Astrocyte of the cerebellum (primary cell): ENCODE measurements at regions not wholly inside any gene's neighbourhood (a gene's known extent, or its start where the extent isn't known, plus 50 kb on each side); places are given as distances from the start of the nearest gene placed in this dataset.

Source experiments
- DNase-seq: peaks from one replicate; pipeline ENCODE4 v3.0.0-alpha.2; 2011; ENCODE audit warnings: low read depth
- H3K4me3 ChIP-seq: 2 replicates; pipeline ENCODE4 v1.5.1; 2011; ENCODE audit warnings: mild to moderate bottlenecking, low read depth, low read length, moderate library complexity
- CTCF ChIP-seq: IDR thresholded peaks from 2 replicates; pipeline ENCODE4 v1.5.1; 2012; ENCODE audit warnings: low read length, low read depth, moderate library complexity, mild to moderate bottlenecking; ENCODE audit errors: missing control alignments
- in situ Hi-C: cut with HindIII; loops from 2 replicates; pipeline ENCODE4 v1.10.0; 2017; ENCODE audit warnings: low sequenced_read_pairs

- peak; percentile 55 for DNase-seq
- peak overlapping the region; percentile 41 for H3K4me3 ChIP-seq
- in situ Hi-C loops = no loop called here
- no peak for TF ChIP-seq CTCF
Observed at GRCh38 chr13:106349080-106349931, 186.2 kb downstream of the EFNB2 start.

GRCh38 chr13:106348075-106348840 lies 187.2 kb downstream of the EFNB2 start:
- H3K4me3 ChIP-seq = no peak overlapping the region
- no peak for TF ChIP-seq CTCF
- in situ Hi-C loops = no loop called here
- DNase-seq = peak; percentile 33

- in situ Hi-C loops = no loop called here
- no peak for DNase-seq
- TF ChIP-seq CTCF = no peak
- H3K4me3 ChIP-seq = no peak overlapping the region
Observed at GRCh38 chr13:106344342-106344741, 191.1 kb downstream of the EFNB2 start.

GRCh38 chr13:106343836-106344235 lies 191.6 kb downstream of the EFNB2 start:
- no peak for TF ChIP-seq CTCF
- no peak for DNase-seq
- no peak overlapping the region for H3K4me3 ChIP-seq
- in situ Hi-C loops = no loop called here

GRCh38 chr13:106340249-106340648 lies 195.2 kb downstream of the EFNB2 start:
- DNase-seq = no peak
- no peak for TF ChIP-seq CTCF
- H3K4me3 ChIP-seq = no peak overlapping the region
- in situ Hi-C loops = no loop called here

- DNase-seq = no peak
- no peak for TF ChIP-seq CTCF
- H3K4me3 ChIP-seq = no peak overlapping the region
- in situ Hi-C loops = no loop called here
Observed at GRCh38 chr13:106337096-106337850, 198.2 kb downstream of the EFNB2 start.
